Iris pigment epithelial cell (primary cell): ENCODE measurements at regions not wholly inside any gene's neighbourhood (a gene's known extent, or its start where the extent isn't known, plus 50 kb on each side); places are given as distances from the start of the nearest gene placed in this dataset.
"Not testable (repeated sequence)": the region's sequence is repeated elsewhere in the genome, so short reads cannot be mapped to it uniquely, and the experiment has no call there.

Experiments used
- DNase-seq: peaks from one replicate; pipeline ENCODE4 v3.0.0-alpha.2; 2011; ENCODE audit warnings: low read depth

DNA sequence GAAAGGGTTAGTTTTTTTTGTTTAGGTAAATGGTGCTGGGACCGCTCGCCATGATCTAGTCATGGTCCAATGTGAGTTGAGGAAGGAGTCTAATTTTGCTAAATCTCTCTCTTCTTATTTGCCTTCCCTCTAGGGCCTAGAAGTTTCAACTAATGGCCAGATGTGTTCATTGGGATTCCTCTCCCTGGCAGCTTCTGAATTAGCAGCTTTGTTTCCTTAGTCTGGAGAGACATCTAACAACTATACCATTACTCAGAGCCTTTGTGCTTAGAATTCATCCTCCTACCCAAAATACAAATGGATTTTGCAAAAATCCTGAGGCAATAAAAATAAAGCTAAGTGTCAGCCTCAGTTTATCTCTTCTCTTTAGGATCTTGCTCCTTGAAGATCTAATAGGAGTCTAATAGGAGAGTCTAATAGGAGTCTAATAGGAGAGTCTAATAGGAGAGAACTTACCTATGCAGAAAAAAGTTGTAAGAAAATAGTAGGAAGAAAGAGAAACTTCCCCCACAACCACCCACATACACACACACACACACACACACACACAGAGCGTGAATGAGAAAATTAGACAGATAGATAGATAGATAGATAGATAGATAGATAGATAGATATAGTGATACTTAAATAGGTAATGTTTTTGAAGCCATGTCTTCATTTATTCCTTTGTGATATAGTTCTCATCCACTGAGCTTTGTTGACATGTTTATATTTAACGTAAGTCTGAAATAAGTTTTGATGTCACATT is 980.5 kb upstream of the CNTN5 start:
- no peak for DNase-seq

DNA sequence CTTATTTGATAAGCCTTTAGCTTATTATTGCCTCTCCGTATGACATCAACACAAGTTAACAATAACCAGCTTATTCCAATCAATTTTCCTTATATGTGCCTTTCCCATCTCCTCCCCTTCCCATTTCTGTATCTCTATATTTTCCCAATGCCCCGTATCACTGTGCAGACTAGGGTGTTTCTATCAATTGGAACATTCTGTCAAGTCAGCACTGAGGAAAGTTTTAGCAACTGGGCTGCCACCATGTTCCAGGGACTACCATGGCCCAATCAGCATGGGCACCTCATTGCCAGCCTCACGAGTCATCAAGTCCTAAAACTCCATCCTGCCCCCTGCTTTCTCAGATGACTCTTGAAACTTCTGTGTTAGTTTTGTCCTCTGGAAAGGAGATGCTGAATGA is 973.1 kb upstream of the CNTN5 start:
- DNase-seq = no peak

DNA sequence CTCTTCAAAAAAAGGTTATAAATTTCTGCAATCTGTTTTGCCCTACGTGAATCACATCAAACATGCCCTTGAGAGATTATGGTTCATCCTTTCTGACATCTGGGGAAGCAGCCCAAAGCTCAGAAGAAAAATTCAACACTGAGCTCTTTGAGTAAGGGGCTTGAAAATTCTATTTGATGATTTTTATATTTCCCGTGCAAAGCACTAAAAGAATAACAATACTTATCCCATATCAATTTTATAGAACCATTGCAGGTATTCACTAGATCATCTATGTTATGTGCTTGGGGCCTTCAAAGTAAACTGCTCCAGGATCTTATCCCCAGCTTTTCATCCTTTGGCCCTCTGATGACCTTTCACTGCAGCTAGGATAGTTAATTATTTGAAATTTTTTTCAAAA is 966.9 kb upstream of the CNTN5 start:
- no peak for DNase-seq

DNA sequence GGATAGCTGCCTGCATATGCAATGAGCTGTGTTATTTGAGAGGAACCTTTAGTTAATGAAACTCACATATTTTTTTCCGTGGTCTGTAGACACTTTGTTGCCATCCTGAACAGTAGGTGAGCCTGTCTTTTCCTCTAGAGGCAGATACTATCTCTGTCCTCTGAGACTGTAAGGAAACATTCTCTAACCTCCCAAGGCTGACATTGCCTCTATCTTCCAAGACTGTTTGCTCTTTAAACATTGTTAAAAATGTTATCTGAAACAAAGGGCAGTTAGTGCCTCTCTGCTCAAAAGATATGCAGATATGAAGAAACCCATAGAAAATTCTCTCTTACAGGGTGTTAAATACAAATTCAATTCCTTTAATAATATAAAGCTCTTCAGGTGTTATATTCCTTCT is 963.8 kb upstream of the CNTN5 start:
- no peak for DNase-seq

DNA sequence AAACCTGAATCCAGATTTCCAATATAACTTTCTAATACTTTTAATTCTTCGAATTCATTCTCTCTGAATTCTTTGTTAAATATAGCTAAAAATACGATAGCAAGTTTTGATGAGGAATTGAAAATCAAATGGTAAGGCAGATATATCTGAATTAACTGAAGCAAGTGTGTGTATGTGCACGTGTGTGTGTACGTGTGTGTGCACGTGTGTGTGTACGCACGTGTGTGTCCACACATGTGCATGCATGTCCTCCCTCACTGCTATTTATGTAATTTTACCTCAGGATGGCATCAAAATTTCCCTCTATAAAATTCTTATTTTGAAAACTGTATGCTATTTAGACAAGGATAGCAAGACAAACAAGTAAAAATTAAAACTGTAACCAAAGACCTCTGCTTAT is 961.3 kb upstream of the CNTN5 start:
- DNase-seq = no peak

DNA sequence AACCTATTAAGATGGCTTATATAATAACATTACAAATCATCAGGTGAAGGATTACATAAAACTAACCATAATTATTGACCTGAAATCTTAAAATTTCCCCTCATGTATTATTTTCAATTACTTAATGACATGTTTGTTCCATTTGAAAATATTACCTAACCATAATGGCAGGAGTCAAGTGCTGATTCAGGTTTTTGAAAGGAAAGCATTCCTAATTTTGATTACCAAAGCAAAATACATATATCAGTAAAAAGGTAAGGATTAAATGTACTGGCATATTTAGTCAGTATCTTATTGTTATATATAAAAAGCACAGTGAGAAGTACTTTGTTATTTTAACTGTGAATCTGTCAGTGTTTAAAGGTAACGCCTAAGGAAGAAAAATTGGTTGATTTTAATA is 960.0 kb upstream of the CNTN5 start:
- DNase-seq = no peak

DNA sequence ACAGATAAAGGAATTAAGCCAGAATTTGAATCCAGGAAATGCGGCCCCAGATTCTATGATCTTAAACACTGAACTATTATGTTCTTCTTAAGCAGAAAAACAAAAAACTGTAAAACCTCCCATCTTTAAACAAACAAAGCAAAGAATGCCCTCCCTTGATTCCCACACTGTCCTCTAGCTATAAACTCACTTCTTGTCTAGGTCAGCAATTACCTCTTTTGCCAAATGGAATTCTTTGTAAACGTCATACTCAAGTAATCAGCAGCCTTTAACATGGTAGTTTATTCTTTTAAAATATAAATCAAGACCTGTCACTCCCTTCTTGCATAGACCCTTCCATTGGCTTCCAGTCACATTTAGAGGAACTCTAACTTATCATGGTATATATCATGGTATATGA is 958.9 kb upstream of the CNTN5 start:
- DNase-seq = no peak

DNA sequence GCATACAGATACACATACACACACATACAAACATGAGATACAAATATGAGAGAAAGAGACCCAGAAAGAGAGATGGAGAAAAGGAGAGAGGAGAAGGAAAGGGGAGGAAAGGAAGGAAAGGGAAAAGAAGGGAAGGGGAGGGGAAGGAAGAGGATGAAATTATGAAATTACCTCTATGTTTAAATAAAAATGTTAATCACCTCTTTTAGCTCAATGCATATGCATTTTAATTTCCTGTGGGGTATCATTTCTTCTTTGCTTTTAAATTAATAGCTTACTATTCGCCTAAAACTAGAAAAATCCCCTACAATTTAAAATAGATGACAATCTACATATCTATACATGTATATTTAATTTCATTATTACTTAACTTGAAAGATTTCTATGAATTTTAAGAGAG is 958.0 kb upstream of the CNTN5 start:
- no peak for DNase-seq

DNA sequence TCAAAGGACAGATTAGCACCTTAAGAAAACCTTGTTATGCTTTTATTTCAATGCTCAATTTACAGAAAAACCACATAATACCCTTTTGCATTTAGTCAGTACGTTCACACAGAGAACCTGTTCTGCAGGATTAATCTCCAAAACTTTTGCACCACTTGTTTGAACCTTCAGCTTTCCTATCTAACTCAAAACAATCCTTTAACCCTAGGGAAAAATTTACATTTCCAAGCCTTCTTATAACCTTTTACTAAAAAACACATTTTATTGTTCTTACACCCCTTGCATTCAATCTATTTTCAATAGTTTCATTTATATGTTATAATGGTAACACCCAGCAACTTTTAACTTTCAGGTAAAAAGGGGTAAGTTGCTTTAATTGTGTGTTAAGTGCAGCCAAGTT is 952.5 kb upstream of the CNTN5 start:
- no peak for DNase-seq

DNA sequence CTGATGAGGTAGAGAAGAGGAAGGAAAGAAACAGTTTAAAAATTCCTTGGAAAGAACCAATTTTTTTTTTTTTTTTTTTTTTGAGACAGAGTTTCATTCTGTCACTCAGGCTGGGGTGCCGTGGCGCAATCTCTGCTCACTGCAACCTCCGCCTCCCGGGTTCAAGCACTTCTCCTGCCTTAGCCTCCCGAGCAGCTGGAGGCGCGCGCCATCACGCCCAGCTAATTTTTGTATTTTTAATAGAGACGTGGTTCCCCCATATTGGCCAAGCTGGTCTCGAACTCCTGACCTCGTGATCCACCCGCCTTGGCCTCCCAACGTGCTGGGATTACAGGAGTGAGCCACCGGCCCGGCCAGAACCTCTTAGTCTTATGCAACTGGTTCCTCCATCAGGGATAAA is 951.6 kb upstream of the CNTN5 start:
- DNase-seq = not testable (repeated sequence)

DNA sequence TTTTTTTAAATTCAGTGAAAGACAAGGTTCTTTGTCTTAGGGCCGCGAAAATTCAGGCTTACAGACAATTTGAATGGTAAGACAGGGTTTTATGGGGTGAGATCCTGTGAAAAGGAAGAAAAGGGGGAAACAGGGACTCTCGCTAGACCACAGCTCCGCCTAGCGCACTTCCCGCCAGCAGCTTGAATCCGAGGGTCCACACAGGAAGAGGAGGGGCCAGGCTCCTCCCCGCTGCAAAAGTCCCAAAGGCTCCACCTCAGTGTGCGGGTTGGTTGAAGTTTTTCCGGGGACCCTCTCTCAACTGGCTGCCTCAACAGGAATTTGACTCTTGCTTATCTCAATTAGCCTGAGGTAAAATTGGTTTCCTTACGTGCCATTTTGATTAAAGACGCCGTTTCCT is 950.9 kb upstream of the CNTN5 start:
- no peak for DNase-seq

DNA sequence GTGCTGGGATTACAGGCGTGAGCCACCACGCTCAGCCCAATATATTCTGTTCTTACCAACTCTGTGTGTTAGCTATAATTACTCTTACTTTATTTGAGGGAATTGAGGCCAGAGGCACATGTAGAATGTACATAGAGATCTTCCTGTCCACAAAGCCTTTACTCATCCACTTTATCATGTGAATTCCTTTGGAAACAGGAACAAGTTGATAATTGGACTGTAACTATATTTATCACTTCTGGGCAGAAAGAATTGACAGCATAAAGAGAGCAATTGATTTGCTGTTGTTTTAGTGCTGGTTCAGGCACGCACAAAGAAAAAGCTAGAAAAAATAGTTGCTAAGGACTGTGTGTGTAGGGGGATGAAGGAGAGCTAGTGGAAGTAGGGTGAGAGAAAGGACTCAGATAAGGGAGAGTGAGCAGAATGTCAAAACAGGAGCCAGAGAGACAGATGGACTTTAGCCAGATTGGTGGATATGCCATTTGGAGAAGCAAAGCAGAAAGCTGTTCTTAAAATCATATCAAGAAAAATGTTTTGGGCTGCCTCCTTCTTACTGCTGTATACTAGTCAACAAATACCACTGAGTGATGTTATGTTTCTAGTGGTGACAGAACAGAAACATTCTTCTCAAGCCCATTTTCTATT is 929.8 kb upstream of the CNTN5 start:
- DNase-seq = no peak

DNA sequence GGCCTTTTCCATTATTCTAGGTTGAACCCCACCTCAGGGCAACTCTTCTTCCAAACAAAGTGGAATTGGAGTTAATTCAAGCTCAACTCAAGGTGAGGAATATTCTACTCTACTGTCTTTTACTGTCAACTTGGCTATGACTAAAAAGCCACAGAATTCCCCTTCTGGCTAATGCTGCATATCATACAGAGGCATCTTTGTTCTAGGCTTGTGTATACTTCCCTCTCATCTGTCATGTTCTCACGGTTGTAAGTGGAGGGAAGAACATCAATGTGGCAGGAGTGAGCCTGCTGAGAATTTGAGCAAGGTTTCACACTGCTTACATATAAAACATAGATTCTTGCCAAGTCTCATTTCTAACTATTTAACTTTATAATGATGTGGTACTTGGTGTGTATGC is 921.4 kb upstream of the CNTN5 start:
- DNase-seq = no peak

DNA sequence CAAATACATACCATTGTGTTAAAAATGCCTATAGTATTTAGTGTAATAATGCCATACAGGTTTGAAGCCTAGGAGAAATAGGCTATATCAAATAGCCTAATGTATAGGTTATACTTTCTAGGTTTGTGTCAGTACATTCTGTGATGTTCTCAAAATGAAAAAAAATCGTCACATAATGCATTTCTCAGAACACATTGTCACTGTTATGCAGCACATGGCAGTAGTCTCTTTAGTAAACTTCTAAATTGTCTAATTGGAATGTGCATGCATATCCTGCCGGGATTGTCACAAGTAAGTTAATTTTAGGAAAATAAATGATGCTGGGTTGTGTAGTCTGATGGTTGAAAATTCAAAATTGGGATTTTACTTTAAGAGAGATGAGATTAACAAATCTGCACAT is 920.1 kb upstream of the CNTN5 start:
- DNase-seq = no peak

DNA sequence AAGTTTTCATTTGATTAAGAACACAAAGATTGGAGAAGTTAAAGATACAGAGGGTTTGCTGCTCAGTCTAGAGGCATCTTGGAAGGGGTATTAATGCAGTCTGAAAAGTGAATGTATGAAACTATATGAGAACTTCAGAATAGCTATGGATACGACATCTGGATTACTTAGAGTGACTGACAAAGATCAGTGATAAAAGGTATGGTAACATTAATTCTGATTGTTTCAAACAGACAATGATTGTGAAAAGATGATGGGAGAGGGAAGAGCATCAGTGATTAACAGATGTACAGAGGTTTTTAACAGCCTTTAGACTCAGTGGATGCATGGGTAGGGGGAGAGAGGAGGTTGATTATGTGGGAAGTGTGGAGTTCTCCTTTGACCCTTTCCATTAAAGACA is 919.4 kb upstream of the CNTN5 start:
- DNase-seq = no peak

DNA sequence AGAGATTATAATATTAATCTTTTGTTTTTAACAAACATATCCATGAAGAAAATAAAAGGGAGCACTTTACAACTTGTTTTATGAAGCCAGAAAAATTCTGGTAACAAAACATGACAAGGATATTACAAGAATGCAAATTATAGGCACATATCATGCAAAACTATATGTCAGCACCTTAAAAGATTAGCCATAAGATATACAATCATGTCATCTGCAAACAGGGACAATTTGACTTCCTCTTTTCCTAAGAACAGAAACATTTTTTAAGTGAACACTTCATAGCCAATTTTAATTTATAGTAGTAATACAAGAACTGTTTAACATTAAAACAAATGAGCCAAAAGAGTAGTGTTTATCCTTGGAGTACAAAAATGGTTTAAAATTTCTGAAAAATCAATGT is 916.5 kb upstream of the CNTN5 start:
- no peak for DNase-seq

DNA sequence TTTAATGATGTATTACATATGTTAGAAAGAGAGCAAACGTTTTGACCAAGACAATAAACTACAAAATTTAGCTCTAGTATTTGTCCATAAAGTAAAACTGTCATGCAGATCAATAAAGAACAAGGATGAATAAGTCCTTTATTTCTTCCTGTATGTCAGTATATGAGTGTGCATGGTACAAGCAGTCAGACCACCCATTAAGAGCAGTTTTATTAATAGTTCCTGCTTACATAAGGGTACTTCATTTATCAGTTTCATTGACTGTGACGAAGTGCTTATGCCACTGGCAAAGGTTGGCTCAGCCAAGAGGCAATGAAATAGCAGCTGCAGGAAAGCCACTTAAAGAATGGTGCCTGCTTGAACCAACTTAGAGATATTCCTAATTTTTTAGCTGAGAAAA is 913.0 kb upstream of the CNTN5 start:
- DNase-seq = no peak

DNA sequence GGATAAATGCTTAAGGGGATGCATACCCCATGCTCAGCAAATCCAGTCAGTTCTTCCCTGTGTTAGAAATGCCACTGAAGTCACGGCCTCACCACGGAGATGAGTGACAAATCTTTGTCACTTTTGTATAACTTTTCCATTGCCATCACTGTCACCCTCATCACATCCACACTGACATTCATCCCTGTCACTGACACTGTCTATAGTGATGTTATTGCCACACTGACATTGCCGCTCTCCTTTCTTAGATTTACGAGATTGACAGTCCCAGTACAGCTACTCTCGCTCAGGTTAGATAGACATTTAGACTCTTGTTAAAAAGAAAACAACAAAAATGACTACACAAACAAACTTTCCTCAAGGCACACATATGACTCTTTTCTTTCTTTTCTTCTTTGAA is 910.7 kb upstream of the CNTN5 start:
- no peak for DNase-seq

DNA sequence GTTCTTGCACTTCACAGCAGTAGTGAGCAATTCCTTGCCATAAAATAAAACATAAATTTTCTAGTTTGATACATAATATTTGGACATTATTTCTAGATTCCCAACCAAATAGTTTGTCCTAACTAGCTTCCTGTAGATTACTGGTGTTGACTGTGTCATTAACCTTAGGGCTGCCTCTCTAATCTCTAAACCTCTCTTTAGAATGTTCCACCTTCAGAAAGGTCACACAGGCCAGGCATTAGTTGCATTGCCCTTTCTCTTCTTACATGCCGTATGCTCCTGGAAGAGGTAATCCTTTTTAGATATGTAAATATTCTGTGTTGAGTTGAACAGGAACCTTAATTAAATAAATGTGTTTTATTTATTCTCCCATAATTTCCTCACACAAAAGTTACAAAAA is 904.9 kb upstream of the CNTN5 start:
- no peak for DNase-seq

DNA sequence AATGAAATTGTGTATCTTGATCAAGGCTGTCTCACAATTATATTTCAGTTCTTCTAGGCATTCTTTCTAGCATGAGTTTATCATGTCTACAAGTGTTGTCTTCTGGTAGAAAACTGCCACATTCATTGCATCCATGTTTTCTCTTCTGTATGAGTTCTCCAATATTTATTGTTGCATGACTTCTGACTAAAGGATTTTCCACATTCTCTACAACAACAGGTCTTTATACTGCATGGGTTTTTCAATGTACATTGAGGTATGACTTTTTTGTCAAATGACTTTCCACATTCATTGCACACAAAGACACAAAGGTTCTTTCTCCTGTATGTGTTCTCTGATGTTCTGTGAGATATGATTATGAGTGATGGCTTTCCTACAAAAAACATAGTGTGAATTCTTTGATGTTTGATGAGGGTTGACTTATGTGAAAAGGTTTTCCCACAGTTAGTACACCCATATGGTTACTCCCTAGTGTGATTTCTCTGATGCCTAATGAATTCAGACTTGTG is 890.6 kb upstream of the CNTN5 start:
- no peak for DNase-seq

DNA sequence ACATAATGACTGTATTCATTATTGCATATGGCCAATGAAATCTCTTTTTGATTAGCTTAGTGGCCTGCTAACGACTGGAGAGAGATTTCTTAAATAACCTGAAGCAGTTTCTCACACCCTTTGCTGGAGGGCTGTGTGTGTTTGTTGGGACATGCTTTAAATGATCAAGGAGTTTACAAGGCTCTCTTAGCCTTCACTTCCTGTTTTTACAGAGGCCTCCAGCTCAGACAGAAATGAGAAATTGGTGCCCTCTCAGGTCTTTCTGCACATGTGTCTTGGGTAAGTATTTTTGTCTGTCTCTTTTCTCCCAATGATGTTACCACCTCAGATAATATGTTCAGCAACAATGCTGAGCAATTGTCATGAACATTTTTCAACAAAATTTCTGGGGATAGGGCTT is 884.4 kb upstream of the CNTN5 start:
- DNase-seq = no peak

DNA sequence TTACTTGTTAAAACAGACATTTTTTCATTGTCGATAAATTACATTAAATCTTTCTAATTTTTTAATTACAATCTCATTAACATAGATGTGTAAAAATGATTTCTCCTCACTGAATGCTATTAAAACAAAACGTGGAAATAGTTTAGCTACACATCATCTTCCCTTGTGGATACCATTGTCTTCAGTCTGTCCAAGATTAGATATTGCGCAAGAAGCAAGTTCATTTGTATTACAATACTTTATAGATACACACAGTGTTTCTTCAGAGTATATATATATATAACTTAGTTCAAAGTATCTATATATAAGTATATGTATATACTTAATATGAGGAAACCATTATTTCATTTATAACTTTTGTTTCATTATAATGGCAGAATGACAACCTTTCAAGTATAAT is 883.3 kb upstream of the CNTN5 start:
- DNase-seq = no peak

DNA sequence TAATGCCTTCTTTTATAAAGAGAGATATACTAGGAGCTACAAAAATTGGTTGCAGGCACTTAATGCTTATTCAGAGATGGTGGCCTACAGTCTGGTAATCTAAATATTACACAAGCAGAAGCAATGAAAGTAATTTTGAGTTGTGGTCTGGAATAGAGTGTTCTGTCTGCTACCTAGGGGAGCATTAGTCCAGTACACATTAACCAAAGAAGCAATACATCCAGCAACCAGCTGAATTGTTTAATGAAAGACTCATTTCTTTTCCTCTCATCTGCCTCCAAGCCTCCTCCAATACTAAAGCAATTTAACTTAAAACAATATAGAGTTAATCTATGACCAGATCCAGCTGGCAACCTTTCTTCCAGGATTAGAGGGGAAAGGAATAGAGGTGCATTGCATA is 877.1 kb upstream of the CNTN5 start:
- no peak for DNase-seq

DNA sequence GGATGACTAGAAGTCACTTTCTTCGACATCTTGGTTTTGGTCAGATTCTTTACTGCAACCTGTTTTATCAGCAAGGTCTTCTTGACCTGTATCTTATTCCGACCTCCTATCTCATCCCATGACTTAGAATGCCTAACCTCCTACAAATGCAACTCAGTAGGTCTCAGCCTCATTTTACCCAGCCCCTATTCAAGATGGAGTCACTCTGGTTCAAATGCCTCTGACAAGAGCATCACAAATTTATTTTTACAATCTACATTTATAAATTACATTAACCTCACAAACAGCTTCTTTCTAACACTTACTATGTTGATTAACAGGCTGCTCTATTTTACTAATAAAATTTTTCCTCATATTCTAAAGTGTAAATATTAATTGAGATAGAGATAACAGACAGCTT is 867.0 kb upstream of the CNTN5 start:
- DNase-seq = no peak
